WI38 (cell line): ENCODE measurements at regions not wholly inside any gene's neighbourhood (a gene's known extent, or its start where the extent isn't known, plus 50 kb on each side); places are given as distances from the start of the nearest gene placed in this dataset.

Experiments used
- H3K4me3 ChIP-seq: 2 replicates; pipeline ENCODE4 v1.5.1; 2011; ENCODE audit warnings: low read depth, mild to moderate bottlenecking, control low read depth, low read length
- TF ChIP-seq, protein P1 (sequence below): IDR thresholded peaks from 2 replicates; pipeline ENCODE4 v1.5.1; 2012; ENCODE audit warnings: low read depth, mild to moderate bottlenecking, control low read depth, low read length

DNA sequence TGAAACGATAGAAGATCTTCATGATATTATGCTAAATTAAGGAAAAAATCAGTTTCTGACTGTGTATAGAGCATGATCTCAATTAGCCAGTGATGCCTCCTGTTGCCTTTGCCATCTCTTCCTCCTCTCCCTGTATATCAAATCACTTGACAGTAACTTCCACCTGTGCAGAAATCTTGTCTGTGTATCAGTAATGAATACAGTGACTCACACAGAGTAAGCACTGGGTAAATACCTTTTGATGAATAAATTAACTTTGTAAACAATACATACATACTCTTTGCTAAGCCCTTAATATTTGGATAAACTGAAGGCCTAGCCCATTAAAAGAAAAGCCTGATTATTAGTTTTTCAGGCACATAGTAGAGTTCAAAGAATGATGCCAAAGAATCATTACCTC, 610.6 kb upstream of the NRP1 start:
- TF ChIP-seq, protein P1, sequence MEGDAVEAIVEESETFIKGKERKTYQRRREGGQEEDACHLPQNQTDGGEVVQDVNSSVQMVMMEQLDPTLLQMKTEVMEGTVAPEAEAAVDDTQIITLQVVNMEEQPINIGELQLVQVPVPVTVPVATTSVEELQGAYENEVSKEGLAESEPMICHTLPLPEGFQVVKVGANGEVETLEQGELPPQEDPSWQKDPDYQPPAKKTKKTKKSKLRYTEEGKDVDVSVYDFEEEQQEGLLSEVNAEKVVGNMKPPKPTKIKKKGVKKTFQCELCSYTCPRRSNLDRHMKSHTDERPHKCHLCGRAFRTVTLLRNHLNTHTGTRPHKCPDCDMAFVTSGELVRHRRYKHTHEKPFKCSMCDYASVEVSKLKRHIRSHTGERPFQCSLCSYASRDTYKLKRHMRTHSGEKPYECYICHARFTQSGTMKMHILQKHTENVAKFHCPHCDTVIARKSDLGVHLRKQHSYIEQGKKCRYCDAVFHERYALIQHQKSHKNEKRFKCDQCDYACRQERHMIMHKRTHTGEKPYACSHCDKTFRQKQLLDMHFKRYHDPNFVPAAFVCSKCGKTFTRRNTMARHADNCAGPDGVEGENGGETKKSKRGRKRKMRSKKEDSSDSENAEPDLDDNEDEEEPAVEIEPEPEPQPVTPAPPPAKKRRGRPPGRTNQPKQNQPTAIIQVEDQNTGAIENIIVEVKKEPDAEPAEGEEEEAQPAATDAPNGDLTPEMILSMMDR = no peak
- H3K4me3 ChIP-seq = no peak overlapping the region

- TF ChIP-seq, protein P1 = no peak
- no peak overlapping the region for H3K4me3 ChIP-seq
Observed at GRCh38 chr10:33942508-33942907, 608.0 kb upstream of the NRP1 start.

- TF ChIP-seq, protein P1 = no peak
- no peak overlapping the region for H3K4me3 ChIP-seq
Observed at GRCh38 chr10:33939892-33940291, 605.4 kb upstream of the NRP1 start.

DNA sequence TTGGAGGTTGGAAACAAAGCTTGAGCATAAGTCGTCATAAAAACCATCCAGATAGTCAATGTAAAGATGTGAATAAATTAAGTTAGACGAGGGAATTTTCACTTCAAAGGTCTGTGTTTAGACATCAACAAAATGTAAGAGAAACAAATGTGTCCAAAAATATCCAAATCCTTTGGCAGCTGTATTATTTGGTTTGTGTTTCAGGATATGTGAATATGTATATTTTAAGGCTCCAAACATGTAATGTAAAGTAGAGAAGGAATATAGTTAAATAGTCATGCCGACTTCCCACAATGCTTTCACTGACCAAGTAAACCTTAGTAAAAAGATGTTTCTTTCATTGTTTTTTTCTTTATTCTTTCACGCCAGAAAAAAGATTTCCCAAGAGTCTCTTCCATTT, 604.9 kb upstream of the NRP1 start:
- TF ChIP-seq, protein P1 = no peak
- H3K4me3 ChIP-seq = no peak overlapping the region

DNA sequence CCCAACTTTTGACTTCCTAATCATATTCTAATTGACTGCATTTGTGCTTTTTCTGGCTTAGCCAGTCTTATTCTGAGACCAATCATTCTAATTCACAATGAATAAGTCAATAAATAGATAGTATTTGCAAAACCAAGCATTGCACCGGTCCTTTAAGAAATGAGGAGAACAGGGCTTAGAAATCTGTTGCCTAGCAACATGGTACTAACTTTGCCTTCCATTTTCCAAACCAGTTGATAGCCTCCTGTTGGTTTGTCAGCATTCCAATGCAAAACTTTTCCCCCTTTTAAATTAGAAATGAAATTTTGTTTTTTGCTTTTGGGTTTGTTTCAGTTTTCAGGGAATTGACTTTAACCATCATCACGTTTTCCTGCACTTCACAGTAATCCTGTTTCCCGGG, 603.5 kb upstream of the NRP1 start:
- TF ChIP-seq, protein P1 = no peak
- H3K4me3 ChIP-seq = no peak overlapping the region

DNA sequence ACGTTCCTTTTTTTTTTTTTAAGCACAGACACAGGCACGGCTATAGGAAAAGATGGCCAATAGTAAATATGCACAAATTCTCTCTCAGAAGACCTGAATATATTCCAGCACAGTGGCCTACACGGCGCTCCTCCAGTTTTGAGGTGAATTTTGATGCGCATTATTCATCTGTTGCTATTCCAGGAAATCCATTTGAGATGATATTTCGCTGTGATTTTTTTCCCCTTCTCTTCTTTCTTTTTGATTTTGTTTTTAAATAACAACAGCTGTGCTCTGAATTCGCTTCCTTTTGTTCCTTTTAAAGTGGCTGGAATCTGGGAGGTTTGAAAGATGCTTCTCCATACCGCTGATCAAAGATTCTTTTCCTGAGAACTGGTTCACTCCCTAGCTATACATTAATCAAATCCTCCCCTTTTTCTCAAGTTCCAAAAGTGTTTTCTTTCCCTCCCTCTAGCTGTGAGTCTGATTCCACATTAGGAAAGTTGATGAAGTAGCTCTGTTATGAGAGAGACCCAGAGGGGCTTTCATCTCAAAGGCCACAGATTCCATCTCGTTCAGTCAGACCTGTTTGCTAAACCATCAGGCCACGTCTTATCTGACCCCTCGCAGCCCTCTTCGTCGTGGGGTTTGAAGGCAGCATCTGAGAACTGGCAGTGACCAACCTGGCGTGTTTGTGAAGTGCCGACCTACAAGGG, 602.7 kb upstream of the NRP1 start:
- TF ChIP-seq, protein P1 = no peak
- H3K4me3 ChIP-seq = no peak overlapping the region

- H3K4me3 ChIP-seq = no peak overlapping the region
- TF ChIP-seq, protein P1 = no peak
Observed at GRCh38 chr10:33935350-33935749, 600.9 kb upstream of the NRP1 start.
